ENCODE measurements at regions not wholly inside any gene's neighbourhood (a gene's known extent, or its start where the extent isn't known, plus 50 kb on each side); places are given as distances from the start of the nearest gene placed in this dataset.

GRCh38 chr2:160917850-160918249 lies 242.4 kb upstream of the TANK start:
- Histone ChIP-seq H3K4me1 (ENCODE audit: control insufficient read depth, extremely low read depth, insufficient read depth, low read length) (no peaks in the 10 kb centered on the region), H3K9me1 (ENCODE audit: control insufficient read depth, extremely low read depth, insufficient read depth, low read length) (no peaks in the 10 kb centered on the region), H3K9ac (ENCODE audit: control insufficient read depth, extremely low read depth, insufficient read depth, low read length) (no peak overlapping the region), H3K4me2 (ENCODE audit: control insufficient read depth, extremely low read depth, insufficient read depth, low read depth, low read length) (no peak overlapping the region), H3K9me3 (ENCODE audit: control insufficient read depth, low read depth, low read length) (no peaks in the 10 kb centered on the region), H3K27ac (ENCODE audit: control insufficient read depth, insufficient read depth, low read length) (no peak overlapping the region), H3K4me3 (ENCODE audit: control insufficient read depth in 2 of 3, extremely low read depth in 1 of 3, insufficient read depth in 2 of 3, low read depth in 1 of 3, low read length in 3 of 3) (no peak overlapping the region), H3K27me3 (ENCODE audit: control insufficient read depth, extremely low read depth, insufficient read depth, low read length) (no peaks in the 10 kb centered on the region), H3K36me3 (ENCODE audit: control insufficient read depth in 2 of 2, extremely low read depth in 1 of 2, insufficient read depth in 2 of 2, low read length in 2 of 2) (no peaks in the 10 kb centered on the region), H4K20me1 (ENCODE audit: control insufficient read depth, extremely low read depth, insufficient read depth, low read length) (no peaks in the 10 kb centered on the region), H2AFZ (ENCODE audit: control insufficient read depth, low read length) (no peak overlapping the region), H3K79me2 (ENCODE audit: control insufficient read depth, insufficient read depth, low read length) (no peaks in the 10 kb centered on the region)
- dilution Hi-C loops (cut with MboI; ENCODE audit: extremely low pct_ligation_motif_present, low sequenced_read_pairs): no loop called here
- FAIRE-seq (no peak), DNase-seq (ENCODE audit: low read depth, low spot score) (no peak)
- TF ChIP-seq EZH2 (IDR thresholded peaks at IDR 0.05; ENCODE audit: low read length) (no peak), CTCF (optimal IDR thresholded peaks at IDR 0.05 in 1 of 3, IDR thresholded peaks at IDR 0.05 in 1 of 3, conservative IDR thresholded peaks at IDR 0.05 in 1 of 3; ENCODE audit: extremely low read depth in 1 of 3, insufficient read depth in 2 of 3, low read length in 3 of 3) (no peak)

- H3K4me3 ChIP-seq (ENCODE audit: control insufficient read depth in 2 of 3, extremely low read depth in 1 of 3, insufficient read depth in 2 of 3, low read depth in 1 of 3, low read length in 3 of 3): no peak overlapping the region
- FAIRE-seq (no peak), DNase-seq (ENCODE audit: low read depth, low spot score) (no peak)
- no peak overlapping the region for H3K9ac ChIP-seq (ENCODE audit: control insufficient read depth, extremely low read depth, insufficient read depth, low read length)
- no peak overlapping the region for H3K4me2 ChIP-seq (ENCODE audit: control insufficient read depth, extremely low read depth, insufficient read depth, low read depth, low read length)
- no peaks in the 10 kb centered on the region for H3K27me3 ChIP-seq (ENCODE audit: control insufficient read depth, extremely low read depth, insufficient read depth, low read length)
- no peaks in the 10 kb centered on the region for H3K9me3 ChIP-seq (ENCODE audit: control insufficient read depth, low read depth, low read length)
- H3K36me3 ChIP-seq (ENCODE audit: control insufficient read depth in 2 of 2, extremely low read depth in 1 of 2, insufficient read depth in 2 of 2, low read length in 2 of 2): no peaks in the 10 kb centered on the region
- H4K20me1 ChIP-seq (ENCODE audit: control insufficient read depth, extremely low read depth, insufficient read depth, low read length): no peaks in the 10 kb centered on the region
- no peak overlapping the region for H3K27ac ChIP-seq (ENCODE audit: control insufficient read depth, insufficient read depth, low read length)
- dilution Hi-C loops (cut with MboI; ENCODE audit: extremely low pct_ligation_motif_present, low sequenced_read_pairs): no loop called here
- no peak overlapping the region for H2AFZ ChIP-seq (ENCODE audit: control insufficient read depth, low read length)
- no peaks in the 10 kb centered on the region for H3K9me1 ChIP-seq (ENCODE audit: control insufficient read depth, extremely low read depth, insufficient read depth, low read length)
- no peaks in the 10 kb centered on the region for H3K4me1 ChIP-seq (ENCODE audit: control insufficient read depth, extremely low read depth, insufficient read depth, low read length)
- no peaks in the 10 kb centered on the region for H3K79me2 ChIP-seq (ENCODE audit: control insufficient read depth, insufficient read depth, low read length)
- TF ChIP-seq CTCF (optimal IDR thresholded peaks at IDR 0.05 in 1 of 3, IDR thresholded peaks at IDR 0.05 in 1 of 3, conservative IDR thresholded peaks at IDR 0.05 in 1 of 3; ENCODE audit: extremely low read depth in 1 of 3, insufficient read depth in 2 of 3, low read length in 3 of 3): no peak
- no peak for TF ChIP-seq EZH2 (IDR thresholded peaks at IDR 0.05; ENCODE audit: low read length)
Observed at GRCh38 chr2:160918258-160918657, 242.0 kb upstream of the TANK start.

Measured in keratinocyte (primary cell).